Sigmoid colon (tissue), 3 donors: ENCODE measurements at regions not wholly inside any gene's neighbourhood (a gene's known extent, or its start where the extent isn't known, plus 50 kb on each side); places are given as distances from the start of the nearest gene placed in this dataset.

Source experiments
- CTCF ChIP-seq, 4 experiments: fragments of 450-650 bp in 3 of 4; fragments of 200-600 bp in 1 of 4; IDR thresholded peaks; one replicate each; pipeline ENCODE4 v1.5.1; 2016 to 2019; ENCODE audit warnings: antibody characterized with exemption in 4 of 4, mild to moderate bottlenecking in 3 of 4, moderate library complexity in 2 of 4
- POLR2A ChIP-seq, 2 donors: fragments of 450-650 bp; IDR thresholded peaks; one replicate each; pipeline ENCODE4 v1.6.1; 2016; ENCODE audit warnings: antibody characterized with exemption in 2 of 2, mild to moderate bottlenecking in 2 of 2, moderate library complexity in 2 of 2

DNA sequence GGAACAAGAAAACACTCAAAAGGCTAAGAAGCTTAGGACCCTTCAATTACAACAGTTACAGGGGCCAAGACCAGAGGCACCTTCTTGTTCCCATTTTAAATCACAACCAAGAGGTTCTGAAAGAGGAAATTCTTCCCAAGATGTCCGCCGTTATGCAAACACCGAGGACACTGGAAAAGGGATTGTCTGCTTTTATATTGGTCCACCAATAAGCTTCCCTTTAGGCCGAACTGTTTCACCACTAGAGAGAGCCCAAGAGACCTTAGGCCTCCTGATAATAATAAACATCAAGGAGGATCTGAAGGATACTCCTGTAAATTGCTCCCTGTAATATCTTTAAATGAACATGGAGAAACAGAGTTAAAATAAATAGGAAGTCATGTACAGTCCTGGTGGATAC, 92.6 kb upstream of the NLRP2B start:
- TF ChIP-seq POLR2A (IDR thresholded peaks at IDR 0.05): no peak
- no peak for TF ChIP-seq CTCF (IDR thresholded peaks at IDR 0.05)
